K562 (cell line): ENCODE measurements at regions not wholly inside any gene's neighbourhood (a gene's known extent, or its start where the extent isn't known, plus 50 kb on each side); places are given as distances from the start of the nearest gene placed in this dataset.

Experiments used
- TF ChIP-seq, protein P1 (sequence below), 3 experiments: IDR thresholded peaks in 2 of 3; conservative IDR thresholded peaks in 1 of 3; 2 replicates each; pipeline ENCODE4 v1.5.1; 2011 to 2012; ENCODE audit warnings: low read length in 3 of 3, mild to moderate bottlenecking in 3 of 3, control low read depth in 2 of 3, improper control_type of control experiment in 1 of 3, inconsistent platforms in 1 of 3, low read depth in 1 of 3, mixed read lengths in 1 of 3, moderate library complexity in 1 of 3; ENCODE audit not compliant: insufficient read depth in 2 of 3
- TF ChIP-seq, protein P2 (sequence below): sonication (generic); formaldehyde crosslinking; IDR thresholded peaks from 2 replicates; pipeline ENCODE4 v1.8.0; 2022; ENCODE audit warnings: mild to moderate bottlenecking, missing genetic modification reagents, borderline replicate concordance

DNA sequence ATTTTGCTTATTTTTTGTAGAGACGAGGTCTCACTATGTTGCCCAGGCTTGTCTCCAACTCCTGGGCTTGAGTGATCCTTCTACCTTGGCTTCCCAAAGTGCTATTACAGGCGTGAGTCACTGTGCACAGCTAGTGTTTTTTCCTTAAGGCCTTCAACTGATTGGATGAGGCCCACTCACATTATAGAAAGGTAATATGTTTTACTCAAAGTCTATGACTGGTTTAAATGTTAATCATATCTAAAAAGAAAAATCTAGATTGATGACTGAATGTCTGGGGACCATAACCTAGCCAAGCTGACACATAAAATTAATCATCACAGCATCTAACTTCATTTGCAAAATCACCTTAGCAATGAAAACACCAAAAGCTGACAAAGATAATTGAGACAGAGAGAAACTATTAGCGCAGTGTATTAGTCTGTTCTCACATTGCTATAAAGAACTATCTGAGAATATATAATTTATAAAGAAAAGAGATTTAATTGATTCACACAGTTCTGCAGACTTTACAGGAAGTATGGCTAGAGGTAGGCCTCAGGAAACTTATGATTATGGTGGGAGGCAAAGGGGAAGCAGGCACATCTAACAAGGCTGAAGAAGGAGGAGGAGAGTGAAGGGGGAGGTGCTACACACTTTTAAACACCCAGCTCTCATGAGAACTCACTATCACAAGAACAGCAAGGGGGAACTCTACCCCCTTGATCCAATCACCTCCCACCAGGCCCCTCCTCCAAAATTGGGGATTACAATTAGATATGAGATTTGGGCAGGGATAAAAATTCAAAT is 66.8 kb upstream of the ARHGAP18 start:
- TF ChIP-seq, protein P1, sequence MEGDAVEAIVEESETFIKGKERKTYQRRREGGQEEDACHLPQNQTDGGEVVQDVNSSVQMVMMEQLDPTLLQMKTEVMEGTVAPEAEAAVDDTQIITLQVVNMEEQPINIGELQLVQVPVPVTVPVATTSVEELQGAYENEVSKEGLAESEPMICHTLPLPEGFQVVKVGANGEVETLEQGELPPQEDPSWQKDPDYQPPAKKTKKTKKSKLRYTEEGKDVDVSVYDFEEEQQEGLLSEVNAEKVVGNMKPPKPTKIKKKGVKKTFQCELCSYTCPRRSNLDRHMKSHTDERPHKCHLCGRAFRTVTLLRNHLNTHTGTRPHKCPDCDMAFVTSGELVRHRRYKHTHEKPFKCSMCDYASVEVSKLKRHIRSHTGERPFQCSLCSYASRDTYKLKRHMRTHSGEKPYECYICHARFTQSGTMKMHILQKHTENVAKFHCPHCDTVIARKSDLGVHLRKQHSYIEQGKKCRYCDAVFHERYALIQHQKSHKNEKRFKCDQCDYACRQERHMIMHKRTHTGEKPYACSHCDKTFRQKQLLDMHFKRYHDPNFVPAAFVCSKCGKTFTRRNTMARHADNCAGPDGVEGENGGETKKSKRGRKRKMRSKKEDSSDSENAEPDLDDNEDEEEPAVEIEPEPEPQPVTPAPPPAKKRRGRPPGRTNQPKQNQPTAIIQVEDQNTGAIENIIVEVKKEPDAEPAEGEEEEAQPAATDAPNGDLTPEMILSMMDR (IDR thresholded peaks at IDR 0.05 in 2 of 3, conservative IDR thresholded peaks at IDR 0.05 in 1 of 3; ENCODE audit: insufficient read depth in 2 of 3, low read depth in 1 of 3, low read length in 3 of 3) = no peak
- TF ChIP-seq, protein P2, sequence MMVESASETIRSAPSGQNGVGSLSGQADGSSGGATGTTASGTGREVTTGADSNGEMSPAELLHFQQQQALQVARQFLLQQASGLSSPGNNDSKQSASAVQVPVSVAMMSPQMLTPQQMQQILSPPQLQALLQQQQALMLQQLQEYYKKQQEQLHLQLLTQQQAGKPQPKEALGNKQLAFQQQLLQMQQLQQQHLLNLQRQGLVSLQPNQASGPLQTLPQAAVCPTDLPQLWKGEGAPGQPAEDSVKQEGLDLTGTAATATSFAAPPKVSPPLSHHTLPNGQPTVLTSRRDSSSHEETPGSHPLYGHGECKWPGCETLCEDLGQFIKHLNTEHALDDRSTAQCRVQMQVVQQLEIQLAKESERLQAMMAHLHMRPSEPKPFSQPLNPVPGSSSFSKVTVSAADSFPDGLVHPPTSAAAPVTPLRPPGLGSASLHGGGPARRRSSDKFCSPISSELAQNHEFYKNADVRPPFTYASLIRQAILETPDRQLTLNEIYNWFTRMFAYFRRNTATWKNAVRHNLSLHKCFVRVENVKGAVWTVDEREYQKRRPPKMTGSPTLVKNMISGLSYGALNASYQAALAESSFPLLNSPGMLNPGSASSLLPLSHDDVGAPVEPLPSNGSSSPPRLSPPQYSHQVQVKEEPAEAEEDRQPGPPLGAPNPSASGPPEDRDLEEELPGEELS = no peak
